SJCRH30 (cell line): ENCODE measurements at regions not wholly inside any gene's neighbourhood (a gene's known extent, or its start where the extent isn't known, plus 50 kb on each side); places are given as distances from the start of the nearest gene placed in this dataset.
A peak's percentile ranks its signal among the peaks of the same experiment; 100 is the strongest.
"Not testable (repeated sequence)": the region's sequence is repeated elsewhere in the genome, so short reads cannot be mapped to it uniquely, and the experiment has no call there.

Source experiments
- DNase-seq, 2 experiments: peaks; one replicate each; pipeline ENCODE4 v3.0.0-alpha.2; 2015 to 2020
- H3K27ac ChIP-seq: fragments of 250-450 bp; sonication (Bioruptor Pico); 2 replicates; pipeline ENCODE4 v1.5.1; 2020; ENCODE audit warnings: mild to moderate bottlenecking, moderate library complexity
- H3K27me3 ChIP-seq: fragments of 250-450 bp; sonication (Bioruptor Pico); 2 replicates; pipeline ENCODE4 v1.5.1; 2020; ENCODE audit warnings: mild to moderate bottlenecking, moderate library complexity
- H3K36me3 ChIP-seq: fragments of 250-450 bp; sonication (Bioruptor Pico); 2 replicates; pipeline ENCODE4 v1.5.1; 2020; ENCODE audit warnings: mild to moderate bottlenecking, moderate library complexity
- H3K4me1 ChIP-seq: fragments of 250-450 bp; sonication (Bioruptor Pico); 2 replicates; pipeline ENCODE4 v1.5.1; 2020; ENCODE audit warnings: mild to moderate bottlenecking, moderate library complexity
- H3K4me3 ChIP-seq: fragments of 250-450 bp; sonication (Bioruptor Pico); 2 replicates; pipeline ENCODE4 v1.5.1; 2020; ENCODE audit warnings: mild to moderate bottlenecking, moderate library complexity
- H3K9me3 ChIP-seq: fragments of 250-450 bp; sonication (Bioruptor Pico); replicated peaks from 2 replicates; pipeline ENCODE4 v1.5.1; 2020; ENCODE audit warnings: mild to moderate bottlenecking, moderate library complexity

DNA sequence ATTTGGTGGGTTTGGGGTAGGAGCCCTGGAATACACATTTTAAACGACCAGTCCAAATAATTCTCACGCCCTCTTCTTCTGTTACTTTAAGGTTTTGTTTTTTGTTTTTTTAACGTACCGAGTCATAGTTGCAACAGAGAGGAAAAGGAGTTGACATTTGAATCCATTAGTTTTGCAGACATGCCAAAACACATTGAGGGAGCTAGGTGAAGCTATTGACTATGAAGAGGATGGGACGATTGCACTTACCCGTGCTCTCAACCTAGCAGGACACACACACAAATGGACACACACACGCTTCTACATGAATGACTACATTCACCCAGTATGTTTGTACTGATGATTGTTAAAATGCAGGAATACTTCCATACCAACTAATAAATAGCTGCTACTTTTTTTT lies 54.3 kb upstream of the CIT start:
- DNase-seq, result no peak
- Histone ChIP-seq H3K4me1 (no peaks in the 10 kb centered on the region), H3K27me3 (no peaks in the 10 kb centered on the region), H3K4me3 (no peak overlapping the region), H3K36me3 (no peaks in the 10 kb centered on the region), H3K9me3 (no peaks in the 10 kb centered on the region), H3K27ac (no peak overlapping the region)

DNA sequence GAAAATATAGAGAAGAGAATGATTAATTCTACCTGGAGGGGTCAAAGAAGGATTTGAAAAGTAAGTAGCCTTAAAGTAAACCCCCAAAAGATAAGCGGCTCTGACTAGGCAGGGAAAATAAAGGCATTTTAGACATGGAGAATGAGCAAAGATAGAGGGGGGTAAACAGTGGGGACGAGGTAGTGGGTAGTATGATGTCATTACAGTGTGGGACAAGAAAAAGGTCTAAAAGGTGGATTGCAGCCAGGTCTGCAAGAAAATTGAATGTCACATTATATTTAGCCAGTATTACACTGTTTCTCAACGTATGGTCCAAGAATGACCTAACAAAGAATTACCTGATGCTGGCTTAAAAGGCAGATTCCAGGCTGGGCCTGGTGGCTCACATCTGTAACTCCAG lies 55.8 kb upstream of the CIT start:
- Histone ChIP-seq H3K4me1 (no peaks in the 10 kb centered on the region), H3K9me3 (no peaks in the 10 kb centered on the region), H3K4me3 (no peak overlapping the region)

DNA sequence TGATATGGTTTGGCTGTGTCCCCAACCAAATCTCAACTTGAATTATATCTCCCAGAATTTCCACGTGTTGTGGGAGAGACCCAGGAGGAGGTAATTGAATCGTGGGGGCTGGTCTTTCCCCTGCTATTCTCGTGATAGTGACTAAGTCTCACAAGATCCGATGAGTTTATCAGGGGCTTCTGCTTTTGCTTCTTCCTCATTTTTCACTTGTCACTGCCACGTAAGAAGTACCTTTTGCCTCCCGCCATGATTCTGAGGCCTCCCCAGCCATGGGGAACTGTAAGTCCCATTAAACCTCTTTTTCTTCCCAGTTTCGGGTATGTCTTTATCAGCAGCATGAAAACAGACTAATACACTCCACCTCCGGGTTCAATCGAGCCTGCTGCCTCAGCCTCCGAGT lies 54.3 kb upstream of the BICDL1 start:
- H3K4me3 ChIP-seq, H3K36me3 ChIP-seq, H3K27ac ChIP-seq, H3K9me3 ChIP-seq, H3K27me3 ChIP-seq, H3K4me1 ChIP-seq, DNase-seq: not testable (repeated sequence)

More for the DNA sequence above, 55.8 kb upstream of the CIT start:
- H3K36me3 ChIP-seq, result no peaks in the 10 kb centered on the region
- H3K27ac ChIP-seq, result no peak overlapping the region
- DNase-seq, result no peak
- H3K27me3 ChIP-seq, result no peaks in the 10 kb centered on the region

GRCh38 chr12:119936705-119937311 lies 52.2 kb upstream of the BICDL1 start:
- H3K9me3 ChIP-seq, result no peaks in the 10 kb centered on the region
- no peaks in the 10 kb centered on the region for H3K36me3 ChIP-seq
- no peak overlapping the region for H3K27ac ChIP-seq
- H3K4me1 ChIP-seq, result no peaks in the 10 kb centered on the region; the same call in 1 of the 2 replicates
- H3K4me3 ChIP-seq, result no peak overlapping the region
- no peak for DNase-seq
- no peaks in the 10 kb centered on the region for H3K27me3 ChIP-seq

GRCh38 chr12:119938049-119938667 lies 50.9 kb upstream of the BICDL1 start:
- H3K27ac ChIP-seq, result no peak overlapping the region
- H3K4me1 ChIP-seq, result no peaks in the 10 kb centered on the region; the same call in 1 of the 2 replicates
- DNase-seq, result peak; percentile 24 to 75
- no peaks in the 10 kb centered on the region for H3K9me3 ChIP-seq
- no peaks in the 10 kb centered on the region for H3K36me3 ChIP-seq
- no peak overlapping the region for H3K4me3 ChIP-seq
- no peaks in the 10 kb centered on the region for H3K27me3 ChIP-seq
